GM12878 (cell line): ENCODE measurements at regions not wholly inside any gene's neighbourhood (a gene's known extent, or its start where the extent isn't known, plus 50 kb on each side); places are given as distances from the start of the nearest gene placed in this dataset.

Experiments used
- BACH1 ChIP-seq: fragments of 450-650 bp; IDR thresholded peaks from 2 replicates; pipeline ENCODE4 v1.6.1; 2017; ENCODE audit warnings: mild to moderate bottlenecking, borderline replicate concordance
- BHLHE40 ChIP-seq, 2 experiments: fragments of 450-650 bp in 1 of 2; IDR thresholded peaks; 2 replicates each; pipeline ENCODE4 v1.6.1; 2011 to 2017; ENCODE audit warnings: low read depth in 2 of 2, borderline replicate concordance in 1 of 2, improper control_type of control experiment in 1 of 2, low read length in 1 of 2, mild to moderate bottlenecking in 1 of 2
- CBX3 ChIP-seq: fragments of 200-600 bp; sonication (generic); IDR thresholded peaks from 2 replicates; pipeline ENCODE4 v1.6.1; 2016; ENCODE audit warnings: low read depth, borderline replicate concordance
- ELK1 ChIP-seq: IDR thresholded peaks from 2 replicates; pipeline ENCODE4 v1.6.1; 2012; ENCODE audit warnings: low read depth, low read length, improper control_type of control experiment
- MLLT1 ChIP-seq: fragments of 450-650 bp; IDR thresholded peaks from 2 replicates; pipeline ENCODE4 v1.6.1; 2016; ENCODE audit warnings: mild to moderate bottlenecking
- POLR2AphosphoS5 ChIP-seq: IDR thresholded peaks from 2 replicates; pipeline ENCODE4 v1.6.1; 2011; ENCODE audit warnings: mild to moderate bottlenecking, low read length, inconsistent platforms
- RCOR1 ChIP-seq: conservative IDR thresholded peaks from 2 replicates; pipeline ENCODE4 v1.6.1; 2012; ENCODE audit warnings: low read depth, low read length, improper control_type of control experiment
- SIN3A ChIP-seq: IDR thresholded peaks from 2 replicates; pipeline ENCODE4 v1.6.1; 2012; ENCODE audit warnings: low read depth, low read length, improper control_type of control experiment
- TCF7 ChIP-seq: IDR thresholded peaks from 2 replicates; pipeline ENCODE4 v1.6.1; 2014; ENCODE audit warnings: antibody characterized with exemption, borderline replicate concordance
- ZNF274 ChIP-seq: IDR thresholded peaks from one replicate; pipeline ENCODE4 v1.8.0; 2011; ENCODE audit not compliant: insufficient read length, insufficient read depth
- TF ChIP-seq, protein P1 (sequence below), 3 experiments: IDR thresholded peaks in 2 of 3; conservative IDR thresholded peaks in 1 of 3; 2 replicates each; pipeline ENCODE4 v1.5.1; 2011; ENCODE audit warnings: low read depth in 3 of 3, low read length in 3 of 3, mild to moderate bottlenecking in 3 of 3, control low read depth in 2 of 3, moderate library complexity in 2 of 3, inconsistent platforms in 1 of 3, mixed read lengths in 1 of 3; ENCODE audit not compliant: control insufficient read depth in 2 of 3, insufficient read depth in 1 of 3; ENCODE audit errors: extremely low read depth in 1 of 3
- TF ChIP-seq, protein P2 (sequence below): fragments of 450-650 bp; IDR thresholded peaks from 2 replicates; pipeline ENCODE4 v1.6.1; 2014; ENCODE audit warnings: mild to moderate bottlenecking

GRCh38 chr20:40600441-40601219 lies 88.4 kb downstream of the MAFB start:
- TF ChIP-seq, protein P1, sequence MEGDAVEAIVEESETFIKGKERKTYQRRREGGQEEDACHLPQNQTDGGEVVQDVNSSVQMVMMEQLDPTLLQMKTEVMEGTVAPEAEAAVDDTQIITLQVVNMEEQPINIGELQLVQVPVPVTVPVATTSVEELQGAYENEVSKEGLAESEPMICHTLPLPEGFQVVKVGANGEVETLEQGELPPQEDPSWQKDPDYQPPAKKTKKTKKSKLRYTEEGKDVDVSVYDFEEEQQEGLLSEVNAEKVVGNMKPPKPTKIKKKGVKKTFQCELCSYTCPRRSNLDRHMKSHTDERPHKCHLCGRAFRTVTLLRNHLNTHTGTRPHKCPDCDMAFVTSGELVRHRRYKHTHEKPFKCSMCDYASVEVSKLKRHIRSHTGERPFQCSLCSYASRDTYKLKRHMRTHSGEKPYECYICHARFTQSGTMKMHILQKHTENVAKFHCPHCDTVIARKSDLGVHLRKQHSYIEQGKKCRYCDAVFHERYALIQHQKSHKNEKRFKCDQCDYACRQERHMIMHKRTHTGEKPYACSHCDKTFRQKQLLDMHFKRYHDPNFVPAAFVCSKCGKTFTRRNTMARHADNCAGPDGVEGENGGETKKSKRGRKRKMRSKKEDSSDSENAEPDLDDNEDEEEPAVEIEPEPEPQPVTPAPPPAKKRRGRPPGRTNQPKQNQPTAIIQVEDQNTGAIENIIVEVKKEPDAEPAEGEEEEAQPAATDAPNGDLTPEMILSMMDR (IDR thresholded peaks at IDR 0.05 in 2 of 3, conservative IDR thresholded peaks at IDR 0.05 in 1 of 3; ENCODE audit: control insufficient read depth in 2 of 3, extremely low read depth in 1 of 3, insufficient read depth in 1 of 3, low read depth in 3 of 3, low read length in 3 of 3) = no peak
- no peak for TF ChIP-seq BACH1
- TF ChIP-seq SIN3A = no peak
- TF ChIP-seq CBX3 = no peak
- no peak for TF ChIP-seq MLLT1
- no peak for TF ChIP-seq ELK1
- TF ChIP-seq BHLHE40 (IDR thresholded peaks at IDR 0.05; ENCODE audit: borderline replicate concordance in 1 of 2, low read depth in 2 of 2, low read length in 1 of 2) = no peak
- no peak for TF ChIP-seq RCOR1
- TF ChIP-seq POLR2AphosphoS5 = no peak
- no peak for TF ChIP-seq TCF7
- TF ChIP-seq ZNF274 = no peak
- TF ChIP-seq, protein P2, sequence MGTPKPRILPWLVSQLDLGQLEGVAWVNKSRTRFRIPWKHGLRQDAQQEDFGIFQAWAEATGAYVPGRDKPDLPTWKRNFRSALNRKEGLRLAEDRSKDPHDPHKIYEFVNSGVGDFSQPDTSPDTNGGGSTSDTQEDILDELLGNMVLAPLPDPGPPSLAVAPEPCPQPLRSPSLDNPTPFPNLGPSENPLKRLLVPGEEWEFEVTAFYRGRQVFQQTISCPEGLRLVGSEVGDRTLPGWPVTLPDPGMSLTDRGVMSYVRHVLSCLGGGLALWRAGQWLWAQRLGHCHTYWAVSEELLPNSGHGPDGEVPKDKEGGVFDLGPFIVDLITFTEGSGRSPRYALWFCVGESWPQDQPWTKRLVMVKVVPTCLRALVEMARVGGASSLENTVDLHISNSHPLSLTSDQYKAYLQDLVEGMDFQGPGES = no peak
